NCI-H187 treated with DMSO at 0.1 percent for 48 hours (cell line): ENCODE measurements at regions not wholly inside any gene's neighbourhood (a gene's known extent, or its start where the extent isn't known, plus 50 kb on each side); places are given as distances from the start of the nearest gene placed in this dataset.
"Not testable (repeated sequence)": the region's sequence is repeated elsewhere in the genome, so short reads cannot be mapped to it uniquely, and the experiment has no call there.

ENCODE experiments used
- DNase-seq: peaks from one replicate; lab custom pipeline; 2025; lab: John Stamatoyannopoulos, UW

DNA sequence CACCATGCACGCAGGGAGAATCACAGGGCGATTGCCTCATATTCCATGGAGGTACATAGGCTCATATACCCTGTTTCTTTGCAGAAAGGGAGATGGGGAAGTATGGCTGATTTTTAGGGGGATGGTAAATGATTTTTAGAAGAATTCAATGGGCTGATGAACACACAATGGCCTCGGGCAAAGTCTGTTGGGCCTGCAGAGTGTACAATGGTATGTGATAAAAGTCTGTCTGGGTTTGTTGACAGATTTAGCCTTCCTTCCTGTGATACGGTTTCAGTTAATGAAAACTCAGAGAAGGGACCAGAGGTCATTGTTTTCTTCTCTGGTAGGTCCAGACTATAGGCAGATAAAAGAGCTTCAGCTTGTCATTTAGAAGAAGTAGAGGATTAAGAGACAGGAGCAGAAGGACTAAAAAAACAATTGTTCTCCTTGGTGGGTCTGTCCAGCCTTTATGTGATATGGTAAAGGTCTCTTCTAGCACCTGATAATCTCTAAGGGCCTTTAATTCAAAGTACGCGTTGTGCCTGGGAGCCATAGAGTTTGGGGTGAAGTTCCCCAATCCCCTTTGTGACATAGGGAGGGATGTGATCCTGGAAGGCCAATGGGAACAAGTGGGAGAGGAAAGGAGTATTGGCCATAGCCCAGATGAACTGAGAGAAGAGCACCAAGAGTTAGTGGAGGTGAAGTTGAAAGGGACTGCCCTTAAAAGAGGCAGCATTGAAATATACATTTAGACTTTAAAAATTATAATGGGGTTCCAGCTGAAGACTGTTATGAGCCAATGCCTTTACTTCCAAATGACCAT, 107.5 kb upstream of the SERPINE2 start:
- DNase-seq = no peak

DNA sequence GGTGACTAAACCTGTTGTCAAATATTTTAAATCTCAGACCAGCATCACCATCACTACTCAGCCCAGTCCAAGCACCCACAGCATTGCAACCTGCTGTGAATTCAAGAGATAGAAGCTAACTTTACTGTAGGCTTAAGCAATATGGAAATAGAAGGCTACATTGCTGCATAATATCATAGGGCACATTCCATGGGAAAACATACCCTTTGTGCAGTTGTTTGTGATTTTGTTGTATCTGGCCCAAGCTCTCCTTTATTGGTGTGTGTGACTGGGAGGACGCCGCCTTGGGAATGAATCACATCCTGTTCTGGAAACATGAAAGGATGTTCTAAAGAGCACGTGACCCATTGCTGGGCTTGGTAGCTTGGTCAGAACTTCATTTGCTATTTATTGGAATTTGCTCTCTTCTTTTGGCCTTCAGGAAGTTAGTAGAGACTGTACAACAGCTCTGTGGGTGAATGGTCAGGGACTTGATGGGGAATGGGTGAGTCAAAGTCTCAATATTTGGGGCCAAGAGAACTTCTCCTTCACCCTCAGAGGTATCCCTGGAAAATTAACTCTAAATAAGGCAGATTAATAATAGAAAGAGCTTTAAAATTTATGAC, 106.8 kb upstream of the SERPINE2 start:
- DNase-seq = no peak

DNA sequence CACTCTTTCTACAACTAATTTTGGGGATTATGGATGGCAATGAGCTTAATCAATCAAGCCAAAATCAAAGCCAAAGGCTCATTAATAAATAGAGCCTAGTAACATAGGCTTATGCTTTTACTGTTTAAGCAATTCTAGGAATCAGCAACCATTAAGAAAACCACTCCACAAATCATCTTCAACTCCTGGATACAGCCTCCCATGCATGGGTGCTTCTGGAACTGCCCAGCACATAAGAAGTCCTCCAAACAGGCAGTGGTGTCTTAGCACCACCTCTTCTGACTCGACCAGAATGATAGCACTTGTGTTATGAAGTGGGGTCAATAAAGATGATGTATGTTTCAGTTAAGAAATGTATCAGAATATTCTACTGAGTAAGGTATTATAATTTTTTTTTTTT, 104.4 kb upstream of the SERPINE2 start:
- no peak for DNase-seq

DNA sequence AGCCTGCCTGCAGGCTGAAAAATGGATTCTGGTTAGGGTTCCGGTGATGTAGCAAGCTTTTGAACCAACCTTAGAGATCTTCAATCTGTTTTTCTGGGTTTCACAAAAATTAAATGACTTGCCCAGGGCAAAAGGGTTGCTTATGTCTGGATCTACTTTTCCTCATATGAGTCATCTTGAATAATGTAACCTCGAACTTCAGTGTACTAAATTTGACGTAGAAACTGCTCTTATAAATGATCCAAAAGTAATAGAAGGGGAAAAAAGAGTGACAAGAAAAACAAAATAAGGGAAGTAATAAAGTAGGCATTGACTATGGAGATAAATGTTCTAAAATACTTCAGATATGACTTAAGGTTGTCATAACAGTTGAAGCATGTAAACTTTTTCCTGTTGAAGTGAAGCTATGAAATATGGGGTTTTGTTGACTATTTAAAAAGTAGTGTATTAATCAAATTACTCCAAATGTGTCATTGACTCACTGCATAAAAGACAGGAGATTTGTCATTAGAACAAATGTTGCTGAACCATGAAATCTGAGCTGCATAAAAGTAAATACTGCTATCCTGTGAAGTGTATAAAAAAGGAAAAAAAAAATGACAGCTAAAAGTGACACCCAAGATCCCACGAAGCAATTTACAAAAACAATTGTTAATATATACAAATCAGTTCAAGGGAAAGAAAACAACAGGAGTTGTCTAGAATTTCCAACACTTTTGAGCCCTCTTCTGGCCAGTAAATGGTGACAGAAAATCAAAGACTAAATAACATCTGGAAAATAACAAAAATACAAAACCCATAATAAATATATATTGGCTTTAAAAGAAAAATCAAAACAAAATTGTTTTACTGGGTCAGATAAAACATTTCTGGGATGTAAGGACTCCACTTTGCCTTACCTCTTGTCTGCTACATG, 103.6 kb upstream of the SERPINE2 start:
- no peak for DNase-seq

DNA sequence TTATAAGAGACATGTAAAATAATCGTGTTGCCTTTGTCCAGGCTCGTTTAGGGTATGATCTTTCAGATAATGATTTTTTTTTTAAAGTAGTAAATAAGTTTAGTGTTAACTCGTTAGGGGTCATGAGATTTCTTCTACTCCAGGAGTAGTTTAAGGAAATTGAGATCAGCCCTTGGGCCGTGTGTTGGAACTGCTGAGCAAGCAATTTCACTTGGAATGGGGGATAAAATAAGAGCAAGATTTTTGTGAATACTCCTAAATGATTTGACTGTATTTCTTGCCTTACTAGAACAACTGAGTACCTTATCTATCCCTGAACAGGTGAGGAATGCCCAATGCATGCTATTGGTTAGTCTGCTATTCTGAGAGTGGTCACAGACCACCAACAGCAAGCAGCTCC, 102.2 kb upstream of the SERPINE2 start:
- DNase-seq = no peak

DNA sequence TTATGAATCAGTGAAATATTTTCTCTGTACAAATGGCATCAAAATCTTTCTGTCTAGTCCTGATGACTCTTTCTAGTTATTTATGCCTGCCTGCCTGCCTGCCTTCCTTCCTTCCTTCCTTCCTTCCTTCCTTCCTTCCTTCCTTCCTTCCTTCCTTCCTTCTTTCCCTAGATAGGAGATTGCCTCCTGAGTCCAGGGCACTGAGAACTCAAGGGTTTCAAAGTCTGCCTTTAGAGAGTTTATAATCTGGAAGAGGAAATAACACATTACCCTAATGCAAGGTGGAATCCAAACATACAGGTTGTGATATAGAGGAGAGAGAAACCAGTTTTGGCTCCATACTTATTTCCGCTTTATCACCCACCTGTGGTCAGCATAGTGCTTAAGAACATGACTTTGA, 98.1 kb upstream of the SERPINE2 start:
- no peak for DNase-seq

DNA sequence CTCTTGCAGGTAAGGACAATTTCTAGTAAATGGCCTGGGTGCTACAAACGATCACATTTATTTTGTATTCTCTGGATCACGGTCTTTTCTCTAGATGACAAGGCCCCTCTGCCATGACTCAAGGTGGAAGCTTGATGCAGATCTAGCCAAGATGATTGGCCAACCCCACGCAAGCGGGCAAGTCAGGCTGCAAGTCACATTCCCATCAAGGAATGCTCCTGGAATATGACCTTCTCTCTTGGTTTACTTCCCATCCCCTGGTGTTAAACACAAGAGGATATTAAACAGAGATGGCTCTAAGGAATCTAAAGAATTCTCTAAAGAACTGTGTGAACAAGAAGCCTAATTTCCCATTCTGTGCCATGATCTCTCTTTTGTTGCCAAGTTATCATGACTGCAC, 97.3 kb upstream of the SERPINE2 start:
- DNase-seq = no peak

DNA sequence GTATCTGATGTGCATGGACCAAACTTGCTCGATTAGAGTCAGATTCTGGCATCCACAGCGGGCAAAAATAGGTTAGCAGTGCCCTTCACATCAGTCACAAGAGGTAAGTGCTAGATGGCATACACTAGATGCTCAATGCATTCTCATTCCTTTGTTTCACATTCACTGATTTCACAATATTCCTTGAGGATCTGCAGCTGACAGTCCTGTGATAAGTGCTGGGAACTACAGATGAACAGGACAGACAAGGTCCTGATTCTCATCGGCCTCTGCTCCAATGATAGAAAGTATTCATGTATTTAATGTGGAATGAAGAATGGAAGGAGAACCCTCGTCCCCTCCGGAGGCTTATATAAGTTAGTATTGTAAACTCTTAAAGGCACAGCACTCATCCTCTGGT, 96.8 kb upstream of the SERPINE2 start:
- no peak for DNase-seq

DNA sequence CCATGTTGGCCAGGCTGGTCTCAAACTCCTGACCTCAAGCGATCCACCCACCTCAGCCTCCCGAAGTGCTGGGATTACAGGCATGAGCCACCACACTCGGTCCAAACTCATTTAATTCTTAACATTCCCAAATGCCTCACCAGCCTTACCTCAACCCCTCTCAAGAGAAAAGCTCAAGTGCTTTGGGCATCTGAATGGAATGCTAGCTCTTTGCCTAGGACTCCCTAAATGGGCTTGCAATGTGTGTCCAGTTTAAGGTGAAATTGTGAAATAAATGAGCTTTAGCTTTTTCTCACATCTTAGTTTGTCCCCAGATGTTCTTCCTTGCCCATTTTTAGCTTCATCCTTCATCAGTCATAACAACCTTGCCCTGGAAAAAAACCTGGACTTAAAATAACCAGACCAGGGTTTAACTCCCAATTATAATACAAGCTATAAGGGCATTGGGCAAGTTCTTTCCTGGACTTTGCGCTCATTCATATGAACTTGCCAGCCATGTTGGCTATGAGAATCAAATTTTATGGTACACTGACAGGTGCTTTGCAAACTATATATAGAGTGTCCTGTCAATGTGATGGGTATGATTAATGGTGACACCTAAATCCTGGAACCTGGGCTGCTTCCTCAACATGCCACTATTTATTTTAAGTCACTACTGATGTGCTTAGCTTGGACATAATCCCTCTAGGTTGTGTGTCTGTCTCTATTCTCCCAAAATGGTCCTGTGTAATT, 95.1 kb upstream of the SERPINE2 start:
- DNase-seq = no peak

DNA sequence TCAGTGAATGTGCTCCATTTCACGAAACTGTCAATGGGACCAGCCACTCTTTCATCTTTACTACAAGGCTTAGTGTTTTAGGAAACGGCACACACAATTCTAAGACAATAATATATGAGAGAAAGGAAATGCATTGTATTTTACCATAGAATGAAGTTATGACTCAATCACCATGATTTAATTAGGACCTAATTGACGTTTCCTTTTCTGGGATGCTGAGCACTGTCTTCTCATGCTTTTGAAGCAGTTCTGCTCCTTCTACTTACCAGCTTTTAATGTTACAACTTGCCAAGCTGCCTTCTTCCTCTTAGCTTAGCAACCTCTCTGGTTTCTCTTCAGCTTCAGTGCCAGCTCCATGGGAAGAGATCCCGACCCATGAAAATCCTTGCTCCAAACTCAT, 94.3 kb upstream of the SERPINE2 start:
- no peak for DNase-seq

DNA sequence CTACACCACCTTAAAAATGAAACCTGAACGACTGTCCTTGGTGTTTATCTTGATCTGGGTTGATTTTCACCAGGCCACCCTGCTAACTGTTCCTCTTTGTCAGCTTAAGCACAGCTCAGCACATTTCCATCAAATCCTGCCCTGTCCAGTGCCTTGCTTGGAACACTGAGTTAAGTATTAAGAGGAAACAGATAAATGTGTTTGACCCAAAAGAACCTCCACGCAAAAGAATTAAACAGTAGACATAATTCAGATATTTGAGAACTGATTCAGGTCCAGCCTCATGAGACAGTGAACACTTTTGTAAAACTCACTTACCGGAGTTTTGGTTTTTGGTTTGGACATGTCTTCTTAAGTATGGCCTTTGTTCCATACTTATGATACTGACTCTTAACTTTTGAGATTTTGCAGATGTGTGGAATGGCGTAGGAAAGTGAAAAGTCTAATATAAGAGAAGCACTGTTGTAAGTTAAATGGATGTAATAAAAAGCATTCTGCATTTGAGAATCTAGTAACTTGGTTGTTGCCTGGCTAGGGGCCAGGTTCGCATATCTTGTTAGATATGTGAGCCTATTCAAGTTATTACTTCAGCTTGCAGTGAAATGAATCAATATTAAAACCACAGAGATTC, 88.9 kb upstream of the SERPINE2 start:
- no peak for DNase-seq

DNA sequence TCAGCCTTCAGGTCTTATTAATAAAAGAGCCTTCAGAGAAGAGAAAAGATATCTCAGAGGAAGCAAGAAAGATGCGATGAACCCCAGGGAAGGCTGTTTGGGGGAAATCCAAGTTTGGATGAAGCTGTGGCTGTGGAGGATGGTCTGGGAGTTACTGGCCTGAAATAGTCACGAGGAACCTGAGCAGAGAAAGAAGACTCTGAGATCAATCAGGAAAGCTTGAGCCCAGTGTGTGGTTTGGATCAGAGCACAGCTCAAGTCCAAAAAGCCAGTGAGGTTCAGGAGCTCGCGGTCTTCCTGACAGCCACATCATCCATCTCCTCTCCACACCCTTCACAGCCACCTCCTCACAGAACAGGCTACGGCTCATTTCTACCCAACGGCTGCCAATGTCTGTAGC, 87.4 kb upstream of the SERPINE2 start:
- DNase-seq = no peak

DNA sequence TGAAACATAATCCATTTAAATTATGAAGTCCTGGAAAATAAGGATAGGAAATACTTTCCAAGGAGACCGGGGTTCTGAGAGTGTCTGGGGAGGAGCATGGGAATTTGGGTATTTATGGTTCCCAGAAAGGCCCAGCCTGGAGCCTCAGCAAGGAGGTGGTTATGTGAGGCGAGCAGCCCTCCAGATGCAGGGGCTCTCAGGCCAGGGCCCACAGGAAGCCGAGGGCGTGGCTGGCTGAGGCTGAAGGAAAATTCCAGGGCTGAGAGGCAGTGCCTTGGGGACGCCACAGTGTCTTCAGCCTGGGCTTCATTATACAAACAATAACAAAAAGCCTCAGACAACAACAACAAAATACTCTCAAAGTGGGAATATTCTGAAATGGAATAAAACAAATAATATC, 86.9 kb upstream of the SERPINE2 start:
- no peak for DNase-seq

DNA sequence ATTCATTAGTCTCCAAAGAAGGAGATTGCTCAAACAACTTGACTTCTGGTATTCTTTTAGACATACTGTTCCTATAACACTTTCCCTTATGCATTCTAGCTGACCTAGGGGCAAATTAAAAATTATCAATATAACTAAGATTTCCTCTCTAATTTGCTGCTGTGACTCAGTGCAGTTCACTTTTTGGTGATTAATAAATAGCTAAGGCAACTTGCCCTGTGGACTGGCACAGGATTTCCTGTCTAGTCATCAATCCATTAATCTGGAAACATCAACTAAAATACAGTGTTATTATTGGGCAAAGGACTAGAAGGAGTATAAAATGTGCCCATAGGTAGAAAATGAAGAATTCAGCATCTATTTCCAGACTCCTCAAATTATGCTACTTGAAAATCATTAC, 83.5 kb upstream of the SERPINE2 start:
- DNase-seq = no peak

DNA sequence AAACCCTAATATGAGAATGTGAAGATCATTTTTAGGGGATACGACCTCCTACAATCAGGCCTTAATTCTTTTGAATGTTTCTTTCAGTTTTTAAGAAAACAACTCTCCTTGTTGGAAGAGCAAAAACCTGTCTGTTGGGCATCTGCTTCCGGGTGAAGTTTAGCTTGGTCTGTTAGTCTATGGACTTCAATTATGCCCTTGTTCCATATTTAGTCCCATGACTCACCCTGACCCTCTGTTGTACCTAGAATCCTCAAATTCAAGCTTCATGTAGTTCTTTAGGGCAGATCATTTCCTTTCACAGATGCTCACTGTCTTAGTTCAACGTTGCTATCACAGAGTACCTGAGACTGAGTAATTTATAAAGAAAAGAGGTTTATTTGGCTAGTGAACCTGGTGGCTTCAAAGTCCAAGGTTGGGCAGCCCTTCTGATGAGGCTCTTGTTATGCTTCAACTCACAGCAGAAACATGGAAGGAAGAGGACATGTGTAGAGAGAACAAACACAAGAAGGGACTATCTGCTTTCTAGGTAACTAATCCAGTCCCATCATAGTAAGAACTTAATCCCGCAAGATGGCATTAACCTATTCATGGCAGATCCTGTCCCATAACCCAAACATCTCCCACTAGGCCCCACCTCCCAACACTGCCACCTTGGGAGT, 82.5 kb upstream of the SERPINE2 start:
- no peak for DNase-seq

DNA sequence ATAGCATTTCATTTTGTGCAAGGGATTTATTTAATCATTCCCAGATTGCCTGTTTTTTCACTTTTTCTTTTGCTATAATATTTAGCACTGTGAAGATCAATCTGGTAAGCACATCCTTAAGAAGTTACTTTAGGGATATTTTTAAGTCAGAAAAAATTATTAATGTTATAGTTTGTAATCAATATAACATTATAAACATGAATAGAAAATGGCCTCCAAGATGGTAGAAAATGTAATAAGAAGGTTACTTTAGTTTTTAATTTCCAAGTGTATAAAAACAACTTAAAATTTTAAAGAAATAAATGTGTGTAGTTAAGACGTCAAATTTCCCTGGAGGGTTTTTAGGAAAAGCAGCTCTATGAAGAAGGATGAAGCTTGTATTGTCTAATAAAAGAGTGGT, 81.9 kb upstream of the SERPINE2 start:
- DNase-seq = no peak

DNA sequence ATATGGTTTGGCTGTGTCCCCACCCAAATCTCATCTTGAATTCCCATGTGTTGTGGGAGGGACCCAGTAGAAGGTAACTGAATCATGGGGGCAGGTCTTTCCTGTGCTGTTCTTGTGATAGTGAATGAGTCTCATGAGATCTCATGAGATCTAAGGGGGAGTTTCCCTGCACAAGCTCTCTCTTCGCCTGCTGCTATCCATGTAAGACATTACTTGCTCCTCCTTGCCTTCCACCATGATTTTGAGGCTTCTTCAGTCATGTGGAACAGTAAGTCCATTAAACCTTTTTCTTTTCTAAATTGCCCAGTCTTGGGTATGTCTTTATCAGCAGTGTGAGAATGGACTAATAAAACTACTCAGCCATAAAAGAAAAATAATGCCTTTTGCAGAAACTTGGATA, 80.8 kb upstream of the SERPINE2 start:
- not testable (repeated sequence) for DNase-seq

DNA sequence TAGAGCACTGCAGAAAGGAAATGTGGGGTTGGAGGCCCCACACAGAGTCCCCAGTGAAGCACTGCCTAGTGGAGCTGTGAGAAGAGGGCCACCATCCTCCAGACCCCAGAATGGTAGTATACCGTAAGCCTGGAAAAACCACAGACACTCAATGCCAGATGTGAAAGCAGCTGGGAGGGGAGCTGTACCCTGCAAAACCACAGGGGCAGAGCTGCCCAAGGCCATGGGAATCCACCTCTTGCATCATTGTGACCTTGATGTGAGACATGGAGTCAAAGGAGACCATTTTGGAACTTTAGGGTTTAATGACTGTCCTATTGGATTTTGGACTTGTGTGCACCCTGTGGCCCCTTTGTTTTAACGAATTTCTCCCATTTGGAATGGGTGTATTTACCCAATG, 75.3 kb upstream of the SERPINE2 start:
- DNase-seq = no peak

DNA sequence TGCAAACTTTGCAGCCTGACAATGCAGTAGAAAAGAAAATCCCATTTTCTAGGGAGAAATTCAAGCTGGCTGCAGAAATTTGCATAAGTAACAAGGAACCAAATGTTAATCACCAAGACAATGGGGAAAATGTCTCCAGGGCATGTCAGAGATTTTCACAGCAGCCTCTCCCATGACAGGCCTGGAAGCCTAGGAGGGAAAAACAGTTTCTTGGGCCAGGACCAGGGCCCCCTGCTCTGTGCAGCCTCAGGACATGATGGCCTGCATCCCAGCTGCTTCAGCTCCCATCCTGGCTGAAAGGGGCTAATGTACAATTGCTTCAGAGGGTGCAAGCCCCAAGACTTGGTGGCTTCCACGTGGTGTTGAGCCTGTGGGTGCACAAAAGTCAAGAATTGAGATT, 74.8 kb upstream of the SERPINE2 start:
- DNase-seq = not testable (repeated sequence)

DNA sequence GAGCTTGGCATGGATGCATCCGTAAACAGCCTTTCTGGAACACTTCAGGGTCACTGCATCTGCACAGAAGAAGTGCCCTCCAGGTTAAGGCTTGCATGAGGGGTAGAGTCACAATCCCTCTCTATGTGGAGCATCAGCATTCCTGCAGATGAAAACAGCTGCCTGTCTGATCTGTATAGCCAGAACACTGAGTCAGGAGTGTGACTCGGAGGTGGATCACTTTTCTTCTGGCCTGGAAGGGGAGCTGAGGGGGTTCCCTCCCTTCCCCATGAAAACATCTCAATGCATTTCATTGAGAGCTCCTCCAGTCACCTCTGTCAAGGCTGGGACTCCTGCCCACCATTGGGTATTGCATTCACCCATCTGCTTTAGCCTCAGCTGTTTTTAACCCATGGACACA, 72.5 kb upstream of the SERPINE2 start:
- DNase-seq = no peak

DNA sequence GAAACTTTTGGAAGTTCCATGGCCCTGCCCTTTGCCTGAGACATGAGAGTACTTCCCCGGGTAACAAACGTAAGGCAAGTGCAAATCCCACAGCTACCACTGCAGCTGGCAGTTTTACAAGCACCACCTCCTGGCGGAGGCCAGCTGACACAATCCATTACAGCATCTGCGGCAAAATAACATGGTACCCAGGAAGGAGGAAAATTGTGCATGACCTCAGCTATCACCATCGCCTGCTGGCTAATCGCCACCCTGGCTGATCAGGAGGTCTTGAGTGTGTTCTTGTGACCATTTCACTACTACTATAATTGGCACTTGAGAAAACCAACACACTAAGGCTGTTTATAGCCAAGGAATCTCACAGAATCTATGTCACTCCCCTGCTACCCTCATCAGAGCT, 71.7 kb upstream of the SERPINE2 start:
- no peak for DNase-seq
